GM23338 (cell line): ENCODE measurements at regions not wholly inside any gene's neighbourhood (a gene's known extent, or its start where the extent isn't known, plus 50 kb on each side); places are given as distances from the start of the nearest gene placed in this dataset.

Experiments
- ATAC-seq: fragments of 200-7000 bp; cut with Tn5 transposase; 3 replicates; pipeline ENCODE4 v1.9.1; 2020
- DNase-seq: peaks from one replicate; pipeline ENCODE4 v3.0.0-alpha.2; 2015; ENCODE audit warnings: low spot score
- H2AFZ ChIP-seq: fragments of 200-600 bp; sonication (generic); 2 replicates; pipeline ENCODE4 v1.8.0; 2016; ENCODE audit warnings: antibody characterized with exemption, mild to moderate bottlenecking, moderate library complexity
- H3F3A ChIP-seq: fragments of 200-600 bp; sonication (generic); replicated peaks from 2 replicates; pipeline ENCODE4 v1.8.0; 2017; ENCODE audit warnings: antibody characterized with exemption, mixed run types, low read depth
- H3K27ac ChIP-seq: fragments of 200-600 bp; sonication (generic); 2 replicates; pipeline ENCODE4 v1.6.1; 2016; ENCODE audit warnings: low read depth
- H3K27me3 ChIP-seq: fragments of 200-600 bp; sonication (generic); 2 replicates; pipeline ENCODE4 v1.8.0; 2016; ENCODE audit warnings: mild to moderate bottlenecking, mixed run types, moderate library complexity; ENCODE audit not compliant: insufficient read depth
- H3K36me3 ChIP-seq: fragments of 200-600 bp; sonication (generic); 2 replicates; pipeline ENCODE4 v1.8.0; 2016; ENCODE audit warnings: mild to moderate bottlenecking; ENCODE audit not compliant: insufficient read depth
- H3K4me1 ChIP-seq: fragments of 200-600 bp; sonication (generic); 2 replicates; pipeline ENCODE4 v1.8.0; 2016; ENCODE audit warnings: mild to moderate bottlenecking, moderate library complexity; ENCODE audit not compliant: insufficient read depth
- H3K4me2 ChIP-seq: fragments of 200-600 bp; sonication (generic); 2 replicates; pipeline ENCODE4 v1.7.1; 2017; ENCODE audit warnings: mixed run types
- H3K4me3 ChIP-seq: fragments of 200-600 bp; sonication (generic); 2 replicates; pipeline ENCODE4 v1.6.1; 2016; ENCODE audit warnings: mixed run types
- H3K79me2 ChIP-seq: fragments of 200-600 bp; sonication (generic); replicated peaks from 2 replicates; pipeline ENCODE4 v1.8.0; 2017; ENCODE audit warnings: mild to moderate bottlenecking; ENCODE audit not compliant: insufficient read depth
- H3K9me2 ChIP-seq: fragments of 200-600 bp; sonication (generic); 2 replicates; pipeline ENCODE4 v1.8.0; 2017; ENCODE audit not compliant: insufficient read depth
- H4K20me1 ChIP-seq: fragments of 200-600 bp; sonication (generic); replicated peaks from 2 replicates; pipeline ENCODE4 v1.8.0; 2017; ENCODE audit warnings: mild to moderate bottlenecking; ENCODE audit not compliant: insufficient read depth
- H3K27ac Mint-ChIP-seq: 2 replicates; pipeline ENCODE4 v1.8.0; 2020; ENCODE audit warnings: inconsistent platforms, mild to moderate bottlenecking, moderate library complexity, mixed read lengths
- H3K27me3 Mint-ChIP-seq: 3 replicates; pipeline ENCODE4 v1.8.0; 2022; ENCODE audit warnings: low read depth, mild to moderate bottlenecking, moderate library complexity, mixed read lengths, inconsistent platforms; ENCODE audit not compliant: insufficient read depth, poor library complexity
- H3K36me3 Mint-ChIP-seq: 3 replicates; pipeline ENCODE4 v1.8.0; 2021; ENCODE audit warnings: low read depth, mild to moderate bottlenecking, inconsistent platforms, moderate library complexity, mixed read lengths
- H3K4me1 Mint-ChIP-seq: 3 replicates; pipeline ENCODE4 v1.8.0; 2020; ENCODE audit warnings: mild to moderate bottlenecking, inconsistent platforms, mixed read lengths
- H3K4me3 Mint-ChIP-seq: 3 replicates; pipeline ENCODE4 v1.8.0; 2021; ENCODE audit warnings: moderate library complexity, mild to moderate bottlenecking, inconsistent platforms, mixed read lengths
- H3K9me3 Mint-ChIP-seq: 3 replicates; pipeline ENCODE4 v1.8.0; 2020; ENCODE audit warnings: moderate library complexity, mild to moderate bottlenecking, inconsistent platforms, mixed read lengths
- CREB1 ChIP-seq: fragments of 250-450 bp; sonication (Bioruptor Pico); IDR thresholded peaks from 2 replicates; pipeline ENCODE4 v1.5.0; 2020; ENCODE audit warnings: low read depth, mild to moderate bottlenecking, moderate library complexity
- EZH2 ChIP-seq: fragments of 200-600 bp; sonication (generic); IDR thresholded peaks from one replicate; pipeline ENCODE4 v1.8.0; 2017; ENCODE audit warnings: antibody characterized with exemption, mild to moderate bottlenecking, low read depth; ENCODE audit not compliant: unreplicated experiment
- EZH2phosphoT487 ChIP-seq: fragments of 200-600 bp; sonication (generic); IDR thresholded peaks from one replicate; pipeline ENCODE4 v1.8.1; 2018; ENCODE audit warnings: antibody characterized with exemption; ENCODE audit not compliant: unreplicated experiment
- JUNB ChIP-seq: IDR thresholded peaks from one replicate; pipeline ENCODE4 v1.6.1; 2016; ENCODE audit warnings: antibody characterized with exemption; ENCODE audit not compliant: unreplicated experiment
- NANOG ChIP-seq: IDR thresholded peaks from 2 replicates; pipeline ENCODE4 v1.6.1; 2016; ENCODE audit warnings: antibody characterized with exemption, borderline replicate concordance
- POLR2AphosphoS5 ChIP-seq: IDR thresholded peaks from 2 replicates; pipeline ENCODE4 v1.6.1; 2016; ENCODE audit warnings: antibody characterized with exemption, low read depth
- STAT1 ChIP-seq: IDR thresholded peaks from one replicate; pipeline ENCODE4 v1.6.1; 2016; ENCODE audit warnings: antibody characterized with exemption; ENCODE audit not compliant: unreplicated experiment
- ZNF114 ChIP-seq: fragments of 250-450 bp; sonication (Bioruptor Pico); IDR thresholded peaks from 2 replicates; pipeline ENCODE4 v1.5.0; 2020; ENCODE audit warnings: mild to moderate bottlenecking, moderate library complexity
- ZNF331 ChIP-seq: fragments of 250-450 bp; sonication (Bioruptor Pico); IDR thresholded peaks from 2 replicates; pipeline ENCODE4 v1.5.0; 2020; ENCODE audit warnings: low read depth, mild to moderate bottlenecking, moderate library complexity
- TF ChIP-seq, protein P1 (sequence below): fragments of 250-450 bp; sonication (Bioruptor Pico); IDR thresholded peaks from 2 replicates; pipeline ENCODE4 v1.5.0; 2020; ENCODE audit warnings: mild to moderate bottlenecking, moderate library complexity
- TF ChIP-seq, protein P2 (sequence below): IDR thresholded peaks from one replicate; pipeline ENCODE4 v1.6.1; 2018; ENCODE audit warnings: antibody characterized with exemption; ENCODE audit not compliant: unreplicated experiment
- TF ChIP-seq, protein P3 (sequence below): IDR thresholded peaks from 2 replicates; pipeline ENCODE4 v1.6.1; 2016; ENCODE audit warnings: antibody characterized with exemption
- TF ChIP-seq, protein P4 (sequence below), 2 experiments: fragments of 200-600 bp in 1 of 2; sonication (generic) in 1 of 2; conservative IDR thresholded peaks; 2 replicates each; pipeline versions ENCODE4 v1.5.1 to v1.6.1; 2016 to 2017; ENCODE audit warnings: antibody characterized with exemption in 2 of 2, low read depth in 2 of 2, mild to moderate bottlenecking in 2 of 2, moderate library complexity in 1 of 2

DNA sequence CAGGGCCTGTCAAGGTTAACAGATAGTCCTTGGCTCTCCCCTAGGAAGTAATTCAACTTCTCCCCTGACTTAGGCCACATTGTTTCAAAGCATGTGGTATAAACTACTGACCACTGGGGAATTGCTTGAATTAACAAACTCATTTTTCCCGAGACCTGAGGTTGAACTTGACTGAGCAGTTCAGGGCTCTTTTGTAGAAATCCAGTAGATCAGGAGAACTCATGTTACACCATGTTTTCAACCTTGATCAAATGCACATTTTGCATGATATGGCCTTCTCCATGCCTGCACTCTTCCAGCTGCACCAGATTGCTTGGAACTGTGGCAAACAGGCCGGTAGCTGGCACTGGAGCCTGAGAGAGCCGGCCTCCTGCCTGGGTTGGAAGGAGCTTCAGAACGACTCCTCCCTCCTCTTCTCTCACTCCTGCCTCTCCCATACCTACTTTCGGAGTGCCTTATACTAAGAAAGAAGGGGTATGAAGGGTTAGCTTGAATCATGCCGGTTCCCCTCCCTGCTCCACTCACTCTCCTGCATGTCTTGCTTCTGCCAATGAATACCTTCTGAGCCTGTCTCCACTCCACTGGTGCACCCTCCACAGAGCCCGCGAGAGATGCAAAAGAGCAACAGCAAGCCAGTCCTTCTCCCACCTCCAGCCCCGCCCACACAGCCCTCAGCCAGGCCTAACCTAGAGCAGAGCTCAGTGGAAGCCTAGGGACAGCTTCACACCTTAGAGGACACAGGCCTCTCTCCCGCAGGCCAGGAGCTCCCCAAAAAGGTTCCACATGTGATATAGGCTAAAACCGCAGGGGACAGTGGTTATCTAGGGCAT is 159.4 kb downstream of the MACROH2A1 start:
- Histone ChIP-seq H3K27me3 (no peaks in the 10 kb centered on the region), H3K79me2 (no peaks in the 10 kb centered on the region), H3K4me1 (no peaks in the 10 kb centered on the region; the same call in 1 of the 2 replicates), H3K4me2 (no peak overlapping the region), H3F3A (no peaks in the 10 kb centered on the region), H3K4me3 (no peak overlapping the region), H3K36me3 (no peaks in the 10 kb centered on the region), H3K27ac (no peak overlapping the region), H3K9me2 (no peaks in the 10 kb centered on the region), H2AFZ (peak overlapping the region; percentile 47), H4K20me1 (no peaks in the 10 kb centered on the region)
- ATAC-seq (peak; percentile 69), DNase-seq (no peak)
- Mint-ChIP-seq H3K36me3 (no peaks in the 10 kb centered on the region), H3K4me1 (peaks cover 10% of the 10 kb centered on the region), H3K27ac (no peak overlapping the region), H3K27me3 (peaks cover 12% of the 10 kb centered on the region), H3K4me3 (no peak overlapping the region), H3K9me3 (no peaks in the 10 kb centered on the region)
- TF ChIP-seq, protein P1, sequence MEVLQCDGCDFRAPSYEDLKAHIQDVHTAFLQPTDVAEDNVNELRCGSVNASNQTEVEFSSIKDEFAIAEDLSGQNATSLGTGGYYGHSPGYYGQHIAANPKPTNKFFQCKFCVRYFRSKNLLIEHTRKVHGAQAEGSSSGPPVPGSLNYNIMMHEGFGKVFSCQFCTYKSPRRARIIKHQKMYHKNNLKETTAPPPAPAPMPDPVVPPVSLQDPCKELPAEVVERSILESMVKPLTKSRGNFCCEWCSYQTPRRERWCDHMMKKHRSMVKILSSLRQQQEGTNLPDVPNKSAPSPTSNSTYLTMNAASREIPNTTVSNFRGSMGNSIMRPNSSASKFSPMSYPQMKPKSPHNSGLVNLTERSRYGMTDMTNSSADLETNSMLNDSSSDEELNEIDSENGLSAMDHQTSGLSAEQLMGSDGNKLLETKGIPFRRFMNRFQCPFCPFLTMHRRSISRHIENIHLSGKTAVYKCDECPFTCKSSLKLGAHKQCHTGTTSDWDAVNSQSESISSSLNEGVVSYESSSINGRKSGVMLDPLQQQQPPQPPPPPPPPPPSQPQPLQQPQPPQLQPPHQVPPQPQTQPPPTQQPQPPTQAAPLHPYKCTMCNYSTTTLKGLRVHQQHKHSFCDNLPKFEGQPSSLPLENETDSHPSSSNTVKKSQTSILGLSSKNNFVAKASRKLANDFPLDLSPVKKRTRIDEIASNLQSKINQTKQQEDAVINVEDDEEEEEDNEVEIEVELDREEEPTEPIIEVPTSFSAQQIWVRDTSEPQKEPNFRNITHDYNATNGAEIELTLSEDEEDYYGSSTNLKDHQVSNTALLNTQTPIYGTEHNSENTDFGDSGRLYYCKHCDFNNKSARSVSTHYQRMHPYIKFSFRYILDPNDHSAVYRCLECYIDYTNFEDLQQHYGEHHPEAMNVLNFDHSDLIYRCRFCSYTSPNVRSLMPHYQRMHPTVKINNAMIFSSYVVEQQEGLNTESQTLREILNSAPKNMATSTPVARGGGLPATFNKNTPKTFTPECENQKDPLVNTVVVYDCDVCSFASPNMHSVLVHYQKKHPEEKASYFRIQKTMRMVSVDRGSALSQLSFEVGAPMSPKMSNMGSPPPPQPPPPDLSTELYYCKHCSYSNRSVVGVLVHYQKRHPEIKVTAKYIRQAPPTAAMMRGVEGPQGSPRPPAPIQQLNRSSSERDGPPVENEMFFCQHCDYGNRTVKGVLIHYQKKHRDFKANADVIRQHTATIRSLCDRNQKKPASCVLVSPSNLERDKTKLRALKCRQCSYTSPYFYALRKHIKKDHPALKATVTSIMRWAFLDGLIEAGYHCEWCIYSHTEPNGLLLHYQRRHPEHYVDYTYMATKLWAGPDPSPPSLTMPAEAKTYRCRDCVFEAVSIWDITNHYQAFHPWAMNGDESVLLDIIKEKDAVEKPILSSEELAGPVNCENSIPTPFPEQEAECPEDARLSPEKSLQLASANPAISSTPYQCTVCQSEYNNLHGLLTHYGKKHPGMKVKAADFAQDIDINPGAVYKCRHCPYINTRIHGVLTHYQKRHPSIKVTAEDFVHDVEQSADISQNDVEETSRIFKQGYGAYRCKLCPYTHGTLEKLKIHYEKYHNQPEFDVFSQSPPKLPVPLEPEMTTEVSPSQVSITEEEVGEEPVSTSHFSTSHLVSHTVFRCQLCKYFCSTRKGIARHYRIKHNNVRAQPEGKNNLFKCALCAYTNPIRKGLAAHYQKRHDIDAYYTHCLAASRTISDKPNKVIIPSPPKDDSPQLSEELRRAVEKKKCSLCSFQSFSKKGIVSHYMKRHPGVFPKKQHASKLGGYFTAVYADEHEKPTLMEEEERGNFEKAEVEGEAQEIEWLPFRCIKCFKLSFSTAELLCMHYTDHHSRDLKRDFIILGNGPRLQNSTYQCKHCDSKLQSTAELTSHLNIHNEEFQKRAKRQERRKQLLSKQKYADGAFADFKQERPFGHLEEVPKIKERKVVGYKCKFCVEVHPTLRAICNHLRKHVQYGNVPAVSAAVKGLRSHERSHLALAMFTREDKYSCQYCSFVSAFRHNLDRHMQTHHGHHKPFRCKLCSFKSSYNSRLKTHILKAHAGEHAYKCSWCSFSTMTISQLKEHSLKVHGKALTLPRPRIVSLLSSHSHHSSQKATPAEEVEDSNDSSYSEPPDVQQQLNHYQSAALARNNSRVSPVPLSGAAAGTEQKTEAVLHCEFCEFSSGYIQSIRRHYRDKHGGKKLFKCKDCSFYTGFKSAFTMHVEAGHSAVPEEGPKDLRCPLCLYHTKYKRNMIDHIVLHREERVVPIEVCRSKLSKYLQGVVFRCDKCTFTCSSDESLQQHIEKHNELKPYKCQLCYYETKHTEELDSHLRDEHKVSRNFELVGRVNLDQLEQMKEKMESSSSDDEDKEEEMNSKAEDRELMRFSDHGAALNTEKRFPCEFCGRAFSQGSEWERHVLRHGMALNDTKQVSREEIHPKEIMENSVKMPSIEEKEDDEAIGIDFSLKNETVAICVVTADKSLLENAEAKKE (CRISPR knock-in tag), result no peak
- no peak for TF ChIP-seq NANOG
- no peak for TF ChIP-seq JUNB
- no peak for TF ChIP-seq ZNF114 (CRISPR knock-in tag)
- TF ChIP-seq, protein P2, sequence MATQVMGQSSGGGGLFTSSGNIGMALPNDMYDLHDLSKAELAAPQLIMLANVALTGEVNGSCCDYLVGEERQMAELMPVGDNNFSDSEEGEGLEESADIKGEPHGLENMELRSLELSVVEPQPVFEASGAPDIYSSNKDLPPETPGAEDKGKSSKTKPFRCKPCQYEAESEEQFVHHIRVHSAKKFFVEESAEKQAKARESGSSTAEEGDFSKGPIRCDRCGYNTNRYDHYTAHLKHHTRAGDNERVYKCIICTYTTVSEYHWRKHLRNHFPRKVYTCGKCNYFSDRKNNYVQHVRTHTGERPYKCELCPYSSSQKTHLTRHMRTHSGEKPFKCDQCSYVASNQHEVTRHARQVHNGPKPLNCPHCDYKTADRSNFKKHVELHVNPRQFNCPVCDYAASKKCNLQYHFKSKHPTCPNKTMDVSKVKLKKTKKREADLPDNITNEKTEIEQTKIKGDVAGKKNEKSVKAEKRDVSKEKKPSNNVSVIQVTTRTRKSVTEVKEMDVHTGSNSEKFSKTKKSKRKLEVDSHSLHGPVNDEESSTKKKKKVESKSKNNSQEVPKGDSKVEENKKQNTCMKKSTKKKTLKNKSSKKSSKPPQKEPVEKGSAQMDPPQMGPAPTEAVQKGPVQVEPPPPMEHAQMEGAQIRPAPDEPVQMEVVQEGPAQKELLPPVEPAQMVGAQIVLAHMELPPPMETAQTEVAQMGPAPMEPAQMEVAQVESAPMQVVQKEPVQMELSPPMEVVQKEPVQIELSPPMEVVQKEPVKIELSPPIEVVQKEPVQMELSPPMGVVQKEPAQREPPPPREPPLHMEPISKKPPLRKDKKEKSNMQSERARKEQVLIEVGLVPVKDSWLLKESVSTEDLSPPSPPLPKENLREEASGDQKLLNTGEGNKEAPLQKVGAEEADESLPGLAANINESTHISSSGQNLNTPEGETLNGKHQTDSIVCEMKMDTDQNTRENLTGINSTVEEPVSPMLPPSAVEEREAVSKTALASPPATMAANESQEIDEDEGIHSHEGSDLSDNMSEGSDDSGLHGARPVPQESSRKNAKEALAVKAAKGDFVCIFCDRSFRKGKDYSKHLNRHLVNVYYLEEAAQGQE, result no peak
- TF ChIP-seq CREB1, result no peak
- TF ChIP-seq POLR2AphosphoS5, result no peak
- TF ChIP-seq ZNF331 (CRISPR knock-in tag), result no peak
- no peak for TF ChIP-seq STAT1
- TF ChIP-seq EZH2, result no peak
- TF ChIP-seq, protein P3, sequence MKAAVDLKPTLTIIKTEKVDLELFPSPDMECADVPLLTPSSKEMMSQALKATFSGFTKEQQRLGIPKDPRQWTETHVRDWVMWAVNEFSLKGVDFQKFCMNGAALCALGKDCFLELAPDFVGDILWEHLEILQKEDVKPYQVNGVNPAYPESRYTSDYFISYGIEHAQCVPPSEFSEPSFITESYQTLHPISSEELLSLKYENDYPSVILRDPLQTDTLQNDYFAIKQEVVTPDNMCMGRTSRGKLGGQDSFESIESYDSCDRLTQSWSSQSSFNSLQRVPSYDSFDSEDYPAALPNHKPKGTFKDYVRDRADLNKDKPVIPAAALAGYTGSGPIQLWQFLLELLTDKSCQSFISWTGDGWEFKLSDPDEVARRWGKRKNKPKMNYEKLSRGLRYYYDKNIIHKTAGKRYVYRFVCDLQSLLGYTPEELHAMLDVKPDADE, result no peak
- TF ChIP-seq EZH2phosphoT487, result no peak
- TF ChIP-seq, protein P4, sequence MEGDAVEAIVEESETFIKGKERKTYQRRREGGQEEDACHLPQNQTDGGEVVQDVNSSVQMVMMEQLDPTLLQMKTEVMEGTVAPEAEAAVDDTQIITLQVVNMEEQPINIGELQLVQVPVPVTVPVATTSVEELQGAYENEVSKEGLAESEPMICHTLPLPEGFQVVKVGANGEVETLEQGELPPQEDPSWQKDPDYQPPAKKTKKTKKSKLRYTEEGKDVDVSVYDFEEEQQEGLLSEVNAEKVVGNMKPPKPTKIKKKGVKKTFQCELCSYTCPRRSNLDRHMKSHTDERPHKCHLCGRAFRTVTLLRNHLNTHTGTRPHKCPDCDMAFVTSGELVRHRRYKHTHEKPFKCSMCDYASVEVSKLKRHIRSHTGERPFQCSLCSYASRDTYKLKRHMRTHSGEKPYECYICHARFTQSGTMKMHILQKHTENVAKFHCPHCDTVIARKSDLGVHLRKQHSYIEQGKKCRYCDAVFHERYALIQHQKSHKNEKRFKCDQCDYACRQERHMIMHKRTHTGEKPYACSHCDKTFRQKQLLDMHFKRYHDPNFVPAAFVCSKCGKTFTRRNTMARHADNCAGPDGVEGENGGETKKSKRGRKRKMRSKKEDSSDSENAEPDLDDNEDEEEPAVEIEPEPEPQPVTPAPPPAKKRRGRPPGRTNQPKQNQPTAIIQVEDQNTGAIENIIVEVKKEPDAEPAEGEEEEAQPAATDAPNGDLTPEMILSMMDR (conservative IDR thresholded peaks at IDR 0.05; ENCODE audit: low read depth in 2 of 2), result no peak
